Activated CD8-positive, alpha-beta memory T cell treated with anti-CD3 and anti-CD28 coated beads, Interleukin-2, amount 10 ng/mL, durations not matched to agents 7 days and 5 days (primary cell): ENCODE measurements at regions not wholly inside any gene's neighbourhood (a gene's known extent, or its start where the extent isn't known, plus 50 kb on each side); places are given as distances from the start of the nearest gene placed in this dataset.
"Not testable (repeated sequence)": the region's sequence is repeated elsewhere in the genome, so short reads cannot be mapped to it uniquely, and the experiment has no call there.

Experiments
- ATAC-seq: fragments of 150-1000 bp; cut with Tn5 transposase; one replicate; pipeline ENCODE4 v1.10.0; 2021; ENCODE audit warnings: moderate library complexity
- CTCF ChIA-PET: fragments of 350-600 bp; sonication (Branson Sonifier 250); formaldehyde crosslinking; loops from one replicate; lab custom pipeline; 2021; ENCODE audit warnings: antibody characterized with exemption; lab: Charles Lee
- DNase-seq: peaks from one replicate; pipeline ENCODE4 v3.0.0-alpha.2; 2020
- H3K27ac Mint-ChIP-seq: one replicate; pipeline ENCODE4 v1.8.0; 2021; ENCODE audit warnings: mild to moderate bottlenecking, mixed read lengths
- H3K27me3 Mint-ChIP-seq: one replicate; pipeline ENCODE4 v1.8.0; 2021; ENCODE audit warnings: mixed read lengths
- H3K36me3 Mint-ChIP-seq: one replicate; pipeline ENCODE4 v1.8.0; 2021; ENCODE audit warnings: mild to moderate bottlenecking, mixed read lengths
- H3K4me1 Mint-ChIP-seq: one replicate; pipeline ENCODE4 v1.8.0; 2021; ENCODE audit warnings: mixed read lengths
- H3K4me3 Mint-ChIP-seq: one replicate; pipeline ENCODE4 v1.8.0; 2021; ENCODE audit warnings: mild to moderate bottlenecking, moderate library complexity, mixed read lengths
- H3K9me3 Mint-ChIP-seq: one replicate; pipeline ENCODE4 v1.8.0; 2022; ENCODE audit warnings: low read depth, mixed read lengths

DNA sequence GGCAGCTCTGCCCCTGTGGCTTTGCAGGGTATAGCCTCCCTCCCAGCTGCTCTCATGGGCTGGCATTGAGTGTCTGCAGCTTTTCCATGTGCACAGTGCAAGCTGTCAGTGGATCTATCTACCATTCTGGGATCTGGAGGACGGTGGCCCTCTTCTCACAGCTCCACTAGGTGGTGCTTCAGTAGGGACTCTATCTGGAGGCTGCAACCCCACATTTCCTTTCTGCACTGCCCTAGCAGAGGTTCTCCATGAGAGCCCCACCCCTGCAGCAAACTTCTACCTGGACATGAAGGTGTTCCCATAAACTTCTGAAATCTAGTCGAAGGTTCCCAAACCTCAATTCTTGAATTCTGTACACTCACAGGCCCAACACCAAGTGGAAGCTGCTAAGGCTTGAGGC is 292.5 kb downstream of the C11orf87 start:
- H3K4me3 Mint-ChIP-seq, H3K27me3 Mint-ChIP-seq, DNase-seq, ATAC-seq, H3K9me3 Mint-ChIP-seq, H3K4me1 Mint-ChIP-seq, H3K27ac Mint-ChIP-seq, CTCF ChIA-PET, H3K36me3 Mint-ChIP-seq: not testable (repeated sequence)

DNA sequence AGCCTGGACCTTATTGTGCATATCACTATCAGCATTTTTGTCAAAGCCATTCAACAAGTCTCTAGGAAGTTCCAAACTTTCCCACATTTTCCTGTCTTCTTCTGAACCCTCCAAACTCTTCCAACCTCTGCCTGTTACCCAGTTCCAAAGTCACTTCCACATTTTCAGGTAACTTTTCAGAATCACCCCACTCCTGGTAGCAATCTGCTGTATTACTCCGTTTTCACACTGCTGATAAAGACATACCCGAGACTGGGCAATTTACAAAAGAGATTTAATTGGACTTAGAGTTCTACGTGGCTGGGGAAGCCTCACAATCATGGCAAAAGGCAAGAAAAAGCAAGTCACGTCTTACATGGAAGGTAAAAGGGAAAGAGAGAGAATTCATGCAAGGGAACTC is 293.4 kb downstream of the C11orf87 start:
- H3K4me1 Mint-ChIP-seq, H3K4me3 Mint-ChIP-seq, H3K27ac Mint-ChIP-seq, ATAC-seq, H3K27me3 Mint-ChIP-seq, CTCF ChIA-PET, H3K36me3 Mint-ChIP-seq, H3K9me3 Mint-ChIP-seq, DNase-seq: not testable (repeated sequence)

DNA sequence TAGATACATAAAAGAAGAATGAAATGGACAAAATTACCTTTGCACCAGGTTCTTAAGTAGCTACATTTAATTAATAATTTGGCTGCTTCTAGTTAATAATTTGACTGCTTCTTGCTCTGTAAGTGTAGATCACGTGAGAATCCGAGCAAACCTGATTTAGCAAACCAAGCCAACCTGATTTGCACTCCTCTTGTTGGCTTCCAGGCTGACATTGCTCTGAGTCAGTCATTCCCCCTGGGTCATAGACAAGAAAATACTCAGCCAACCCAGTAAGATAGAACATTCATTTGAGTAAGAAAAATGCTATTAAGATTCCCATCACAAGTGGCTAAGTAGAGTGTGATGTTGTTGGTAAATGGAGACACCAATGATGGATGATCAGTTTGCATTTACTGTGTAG is 304.1 kb downstream of the C11orf87 start:
- CTCF ChIA-PET: no interaction called here
- DNase-seq (no peak), ATAC-seq (no peak)
- H3K4me1 Mint-ChIP-seq: no peaks in the 10 kb centered on the region
- H3K4me3 Mint-ChIP-seq: no peak overlapping the region
- no peaks in the 10 kb centered on the region for H3K9me3 Mint-ChIP-seq
- H3K27me3 Mint-ChIP-seq: no peaks in the 10 kb centered on the region
- no peaks in the 10 kb centered on the region for H3K36me3 Mint-ChIP-seq
- H3K27ac Mint-ChIP-seq: no peak overlapping the region

DNA sequence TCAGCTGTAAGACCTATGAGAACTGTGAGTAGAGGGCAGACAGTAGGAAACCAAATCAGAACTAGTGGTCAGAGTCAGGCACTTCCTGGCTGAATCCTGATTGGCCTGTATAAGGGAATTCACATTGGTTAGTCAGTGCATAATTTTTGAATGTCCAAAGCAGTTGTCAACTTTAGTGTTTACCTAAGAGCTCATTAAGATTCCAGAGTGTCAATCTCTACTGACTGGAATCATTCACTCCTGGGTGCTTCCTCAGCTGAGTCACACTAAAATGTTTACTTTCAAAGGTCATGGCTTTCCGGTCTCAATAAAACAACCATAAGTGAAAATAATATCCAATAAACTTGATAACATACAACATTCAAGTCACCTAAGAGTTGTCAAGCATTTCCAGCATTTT is 306.1 kb downstream of the C11orf87 start:
- H3K27ac Mint-ChIP-seq: no peak overlapping the region
- no peaks in the 10 kb centered on the region for H3K4me1 Mint-ChIP-seq
- no peak for ATAC-seq
- no peak overlapping the region for H3K4me3 Mint-ChIP-seq
- no peaks in the 10 kb centered on the region for H3K36me3 Mint-ChIP-seq
- DNase-seq: no peak
- H3K9me3 Mint-ChIP-seq: no peaks in the 10 kb centered on the region
- H3K27me3 Mint-ChIP-seq: no peaks in the 10 kb centered on the region
- CTCF ChIA-PET: no interaction called here

DNA sequence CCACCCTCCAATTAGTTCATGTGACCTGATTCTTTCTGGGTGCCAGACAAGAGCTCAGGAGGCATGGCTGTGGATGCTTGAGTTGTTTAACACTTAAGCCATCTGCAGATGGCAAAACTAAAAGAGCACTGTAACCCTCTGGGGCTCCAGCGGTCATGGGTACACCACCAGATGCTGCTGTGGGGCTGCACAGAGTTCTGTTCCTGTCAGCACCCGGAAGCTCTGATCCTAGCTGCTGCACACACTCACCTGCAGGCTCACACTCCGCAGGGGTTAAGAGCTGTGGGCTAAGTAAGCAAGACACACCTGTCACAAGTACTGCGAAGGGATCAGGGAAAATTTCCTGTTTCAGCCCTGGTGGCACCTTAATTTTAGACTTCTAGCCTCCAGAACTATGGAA is 307.8 kb downstream of the C11orf87 start:
- CTCF ChIA-PET: no interaction called here
- H3K27me3 Mint-ChIP-seq: no peaks in the 10 kb centered on the region
- H3K36me3 Mint-ChIP-seq: no peaks in the 10 kb centered on the region
- ATAC-seq (no peak), DNase-seq (no peak)
- H3K4me3 Mint-ChIP-seq: no peak overlapping the region
- no peaks in the 10 kb centered on the region for H3K4me1 Mint-ChIP-seq
- no peak overlapping the region for H3K27ac Mint-ChIP-seq
- H3K9me3 Mint-ChIP-seq: no peaks in the 10 kb centered on the region

DNA sequence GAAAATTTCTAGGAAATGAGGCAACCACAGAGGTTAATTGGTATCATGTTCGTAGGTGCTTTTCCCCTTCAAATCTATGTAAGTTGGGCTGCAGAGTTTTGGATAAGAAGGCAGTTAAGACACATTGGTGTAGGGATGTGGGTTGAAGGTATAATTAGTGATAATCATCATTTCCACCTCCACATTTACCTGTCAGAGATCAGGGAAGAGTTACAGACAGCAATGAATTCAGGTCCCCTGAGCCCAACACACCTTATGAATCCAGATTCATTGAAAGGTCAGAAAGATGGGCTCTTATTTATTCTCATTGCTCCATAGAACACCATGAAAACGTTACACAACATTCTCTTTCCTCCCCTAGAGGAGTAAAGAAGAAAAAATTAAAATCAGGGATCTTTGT is 308.7 kb downstream of the C11orf87 start:
- Mint-ChIP-seq H3K4me1 (no peaks in the 10 kb centered on the region), H3K36me3 (no peaks in the 10 kb centered on the region), H3K27ac (no peak overlapping the region), H3K9me3 (no peaks in the 10 kb centered on the region), H3K27me3 (no peaks in the 10 kb centered on the region), H3K4me3 (no peak overlapping the region)
- ATAC-seq (no peak), DNase-seq (no peak)
- CTCF ChIA-PET: no interaction called here

DNA sequence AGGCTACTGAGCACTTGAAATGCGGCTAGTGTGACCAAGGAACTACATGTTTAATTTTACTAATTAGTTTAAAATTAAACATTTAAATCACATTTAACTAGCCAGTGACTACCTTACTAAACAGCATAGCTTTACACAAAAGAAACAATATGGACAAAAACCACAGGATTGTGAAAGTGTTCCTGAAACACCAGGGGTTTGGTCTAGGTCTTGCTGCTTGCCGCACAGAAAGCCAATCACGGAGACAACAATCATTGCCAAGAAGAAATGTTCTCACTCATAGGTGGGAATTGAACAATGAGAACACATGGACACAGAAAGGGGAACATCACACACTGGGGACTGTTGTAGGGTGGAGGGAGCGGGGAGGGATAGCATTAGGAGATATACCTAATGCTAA is 309.5 kb downstream of the C11orf87 start:
- DNase-seq (no peak), ATAC-seq (no peak)
- CTCF ChIA-PET: no interaction called here
- H3K9me3 Mint-ChIP-seq: no peaks in the 10 kb centered on the region
- no peaks in the 10 kb centered on the region for H3K27me3 Mint-ChIP-seq
- H3K4me3 Mint-ChIP-seq: no peak overlapping the region
- H3K36me3 Mint-ChIP-seq: no peaks in the 10 kb centered on the region
- H3K27ac Mint-ChIP-seq: no peak overlapping the region
- H3K4me1 Mint-ChIP-seq: no peaks in the 10 kb centered on the region

DNA sequence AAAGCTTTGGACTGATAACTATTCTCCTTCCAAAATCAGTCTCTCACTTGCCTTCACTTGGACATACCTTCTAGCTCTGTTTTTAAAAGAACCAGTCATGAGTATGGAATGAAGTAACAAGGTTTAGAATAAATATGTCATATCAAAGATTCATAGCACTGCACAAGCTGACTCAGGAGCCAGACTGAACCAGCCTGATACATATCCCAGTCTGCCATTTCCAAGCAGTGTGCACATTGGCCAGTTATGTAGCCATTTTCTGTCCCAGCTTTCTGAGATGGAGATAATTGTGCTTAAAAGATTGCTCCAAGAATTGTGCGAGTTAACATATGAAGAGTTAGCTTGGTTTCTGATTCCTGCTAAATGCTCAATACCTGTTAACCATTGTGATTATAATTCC is 311.3 kb downstream of the C11orf87 start:
- Mint-ChIP-seq H3K4me3 (no peak overlapping the region), H3K9me3 (no peaks in the 10 kb centered on the region), H3K4me1 (no peaks in the 10 kb centered on the region), H3K36me3 (no peaks in the 10 kb centered on the region), H3K27ac (no peak overlapping the region), H3K27me3 (no peaks in the 10 kb centered on the region)
- CTCF ChIA-PET: no interaction called here
- DNase-seq (no peak), ATAC-seq (no peak)

DNA sequence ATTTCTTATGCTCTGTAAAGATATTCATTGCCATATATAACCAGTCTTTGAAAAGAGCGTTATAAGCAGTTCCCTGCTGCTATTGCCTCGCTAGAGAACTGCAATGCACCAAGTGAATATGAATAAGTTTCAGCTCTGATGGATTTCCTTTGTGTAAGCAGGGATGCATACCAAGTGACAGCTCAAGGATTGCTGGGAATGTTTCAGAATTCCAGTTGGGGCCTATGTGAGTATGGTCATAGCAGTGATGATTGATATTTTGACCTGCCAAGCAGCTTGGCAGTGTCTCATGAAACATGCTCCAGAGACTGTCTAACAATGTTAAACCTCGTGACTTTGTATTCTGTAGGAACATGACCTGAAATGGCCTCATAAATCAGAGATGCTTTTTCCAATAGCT is 312.6 kb downstream of the C11orf87 start:
- Mint-ChIP-seq H3K4me3 (no peak overlapping the region), H3K36me3 (no peaks in the 10 kb centered on the region), H3K9me3 (no peaks in the 10 kb centered on the region), H3K27ac (no peak overlapping the region), H3K27me3 (no peaks in the 10 kb centered on the region), H3K4me1 (no peaks in the 10 kb centered on the region)
- no peak for DNase-seq
- CTCF ChIA-PET: no interaction called here
- ATAC-seq: no peak

DNA sequence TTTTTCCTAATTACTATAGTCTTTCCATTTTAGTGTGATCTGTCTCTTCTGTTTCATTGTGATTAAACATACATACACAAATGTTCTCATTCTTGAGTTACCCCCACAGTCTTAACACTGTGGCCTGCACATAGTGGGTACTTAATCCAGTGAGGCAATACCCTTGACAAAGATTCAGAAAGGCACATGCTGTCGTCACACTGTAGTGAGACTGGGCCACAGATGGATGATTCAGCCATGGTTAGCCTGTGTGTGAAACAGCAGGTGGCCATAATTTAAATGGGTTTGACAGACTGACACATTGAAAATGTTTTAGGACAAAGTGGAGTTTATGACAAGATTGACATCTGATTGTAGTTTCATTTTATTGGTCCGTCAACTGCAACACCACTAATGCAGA is 313.1 kb downstream of the C11orf87 start:
- no peaks in the 10 kb centered on the region for H3K9me3 Mint-ChIP-seq
- H3K4me1 Mint-ChIP-seq: no peaks in the 10 kb centered on the region
- DNase-seq (no peak), ATAC-seq (no peak)
- no peak overlapping the region for H3K4me3 Mint-ChIP-seq
- no peaks in the 10 kb centered on the region for H3K27me3 Mint-ChIP-seq
- CTCF ChIA-PET: no interaction called here
- no peaks in the 10 kb centered on the region for H3K36me3 Mint-ChIP-seq
- no peak overlapping the region for H3K27ac Mint-ChIP-seq

DNA sequence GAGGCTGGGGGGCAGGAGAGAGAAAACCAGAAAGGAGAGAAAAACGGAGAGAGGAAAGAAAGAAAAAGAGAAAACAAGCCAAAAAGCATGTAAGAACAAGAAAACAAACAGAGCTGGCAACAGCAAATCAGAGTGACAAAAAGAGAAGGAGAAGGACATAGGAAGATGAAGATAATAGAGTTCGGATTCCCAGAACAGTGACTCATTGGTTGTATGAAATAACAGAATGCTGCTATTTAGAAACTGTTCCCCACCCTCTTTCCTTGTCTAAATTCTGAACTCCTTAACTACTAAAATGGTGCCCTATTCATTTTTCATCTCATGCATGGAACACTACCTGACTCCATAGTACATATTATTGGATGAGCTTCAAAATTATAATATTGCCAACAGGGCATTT is 317.4 kb downstream of the C11orf87 start:
- H3K27me3 Mint-ChIP-seq: no peaks in the 10 kb centered on the region
- H3K9me3 Mint-ChIP-seq: no peaks in the 10 kb centered on the region
- DNase-seq: no peak
- H3K4me3 Mint-ChIP-seq: no peak overlapping the region
- H3K4me1 Mint-ChIP-seq: no peaks in the 10 kb centered on the region
- CTCF ChIA-PET: no interaction called here
- ATAC-seq: no peak
- no peak overlapping the region for H3K27ac Mint-ChIP-seq
- H3K36me3 Mint-ChIP-seq: no peaks in the 10 kb centered on the region

DNA sequence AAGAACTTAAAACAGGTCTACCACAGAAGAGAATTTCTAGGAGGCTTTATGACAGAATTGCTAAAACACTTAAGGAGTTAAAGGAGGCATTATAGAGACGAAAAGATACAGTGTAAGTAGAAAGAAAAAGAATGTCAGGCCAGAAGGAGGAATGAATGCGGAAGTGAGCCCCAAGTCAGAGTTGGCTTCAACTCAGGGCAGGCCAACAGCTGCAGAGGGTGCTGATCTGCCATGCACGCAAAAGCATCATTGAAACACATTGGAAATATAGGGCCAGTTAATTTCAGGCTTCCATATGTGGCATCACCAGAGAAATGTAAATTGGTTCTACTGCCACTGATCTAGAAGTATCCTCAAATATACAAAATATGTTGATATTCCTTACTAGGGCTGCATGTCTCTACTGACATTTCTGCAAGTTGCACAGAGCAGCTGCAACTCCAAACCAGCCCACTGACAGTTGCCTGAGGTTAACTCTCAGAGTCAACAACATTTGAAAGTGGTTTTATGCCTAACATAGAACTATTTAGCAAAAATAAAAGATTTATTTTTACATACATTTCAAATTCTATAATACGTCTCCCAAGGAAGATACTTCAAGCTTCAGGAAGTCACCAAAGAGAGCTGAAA is 324.1 kb downstream of the C11orf87 start:
- Mint-ChIP-seq H3K4me1 (no peaks in the 10 kb centered on the region), H3K9me3 (peaks cover 2% of the 10 kb centered on the region), H3K27ac (no peak overlapping the region), H3K36me3 (no peaks in the 10 kb centered on the region), H3K4me3 (no peak overlapping the region), H3K27me3 (no peaks in the 10 kb centered on the region)
- CTCF ChIA-PET: no interaction called here
- no peak for ATAC-seq
- no peak for DNase-seq

DNA sequence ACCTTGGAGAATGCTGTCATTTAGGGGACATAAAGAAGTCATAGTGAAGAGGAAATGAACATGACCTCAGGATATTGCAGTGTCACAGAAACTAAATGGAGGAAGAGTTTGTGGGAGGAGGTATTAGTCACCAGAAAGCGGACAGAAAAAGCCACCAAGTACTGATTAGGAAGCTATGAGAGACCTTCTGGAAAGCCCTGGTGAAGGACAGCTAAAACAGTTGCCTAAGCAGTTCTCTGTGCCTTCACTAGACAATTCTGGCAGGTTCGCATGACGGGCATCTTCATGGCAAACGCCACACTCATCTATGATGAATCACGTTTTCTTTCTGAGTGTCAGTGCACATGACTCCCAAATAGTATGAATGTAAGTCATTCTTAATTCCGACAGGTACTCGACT is 325.8 kb downstream of the C11orf87 start:
- Mint-ChIP-seq H3K27ac (no peak overlapping the region), H3K4me3 (no peak overlapping the region), H3K4me1 (no peaks in the 10 kb centered on the region)

DNA sequence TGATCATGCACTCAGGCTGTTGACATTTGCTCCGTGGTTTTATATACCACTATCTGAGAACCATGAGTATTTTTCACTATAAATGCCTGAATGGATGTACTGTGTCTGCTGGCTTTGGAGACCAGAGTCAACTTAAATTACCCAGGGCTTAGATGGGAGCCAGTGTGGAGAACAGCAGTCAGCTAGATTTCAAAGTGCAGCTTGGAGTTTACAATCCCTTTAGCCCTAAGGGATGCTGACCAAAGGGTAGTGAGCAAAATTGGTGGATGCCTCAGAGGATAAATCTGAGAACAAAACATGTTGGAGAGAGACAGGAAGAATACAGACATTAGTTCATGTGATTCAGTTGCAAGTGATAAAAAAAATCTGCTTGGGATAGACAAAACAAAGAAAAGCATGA is 327.5 kb downstream of the C11orf87 start:
- CTCF ChIA-PET: no interaction called here
- H3K27ac Mint-ChIP-seq: no peak overlapping the region

More for the DNA sequence above, 325.8 kb downstream of the C11orf87 start:
- Mint-ChIP-seq H3K36me3 (no peaks in the 10 kb centered on the region), H3K27me3 (no peaks in the 10 kb centered on the region), H3K9me3 (peaks cover 2% of the 10 kb centered on the region)
- DNase-seq (no peak), ATAC-seq (no peak)
- CTCF ChIA-PET: no interaction called here

DNA sequence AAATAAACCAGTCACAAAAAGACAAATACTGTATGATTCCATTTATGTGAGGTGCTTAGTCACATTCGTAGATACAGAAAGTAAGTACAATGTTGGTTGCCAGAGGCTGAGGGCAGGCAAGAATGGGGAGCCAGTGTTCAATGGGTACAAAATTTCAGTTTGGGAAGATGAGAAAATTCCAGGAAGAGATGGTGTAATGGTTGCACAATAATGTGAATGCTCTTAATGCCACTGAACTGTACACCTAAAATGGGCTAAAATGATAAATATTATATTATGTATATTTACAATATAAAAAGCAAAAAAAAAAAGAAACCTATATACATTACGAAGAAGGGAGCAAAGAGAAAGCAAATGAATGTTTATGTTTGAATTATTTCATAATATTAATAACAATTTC is 329.0 kb downstream of the C11orf87 start:
- Mint-ChIP-seq H3K27me3 (no peaks in the 10 kb centered on the region), H3K27ac (no peak overlapping the region), H3K4me3 (no peak overlapping the region), H3K36me3 (no peaks in the 10 kb centered on the region), H3K4me1 (no peaks in the 10 kb centered on the region), H3K9me3 (no peaks in the 10 kb centered on the region)
- DNase-seq: no peak
- CTCF ChIA-PET: no interaction called here
- ATAC-seq: no peak

More for the DNA sequence above, 327.5 kb downstream of the C11orf87 start:
- no peaks in the 10 kb centered on the region for H3K36me3 Mint-ChIP-seq
- H3K27me3 Mint-ChIP-seq: no peaks in the 10 kb centered on the region
- ATAC-seq (no peak), DNase-seq (no peak)
- H3K4me3 Mint-ChIP-seq: no peak overlapping the region
- no peaks in the 10 kb centered on the region for H3K4me1 Mint-ChIP-seq
- H3K9me3 Mint-ChIP-seq: peaks cover 2% of the 10 kb centered on the region
